ENCODE measurements at regions not wholly inside any gene's neighbourhood (a gene's known extent, or its start where the extent isn't known, plus 50 kb on each side); places are given as distances from the start of the nearest gene placed in this dataset.
A peak's percentile ranks its signal among the peaks of the same experiment; 100 is the strongest.

DNA sequence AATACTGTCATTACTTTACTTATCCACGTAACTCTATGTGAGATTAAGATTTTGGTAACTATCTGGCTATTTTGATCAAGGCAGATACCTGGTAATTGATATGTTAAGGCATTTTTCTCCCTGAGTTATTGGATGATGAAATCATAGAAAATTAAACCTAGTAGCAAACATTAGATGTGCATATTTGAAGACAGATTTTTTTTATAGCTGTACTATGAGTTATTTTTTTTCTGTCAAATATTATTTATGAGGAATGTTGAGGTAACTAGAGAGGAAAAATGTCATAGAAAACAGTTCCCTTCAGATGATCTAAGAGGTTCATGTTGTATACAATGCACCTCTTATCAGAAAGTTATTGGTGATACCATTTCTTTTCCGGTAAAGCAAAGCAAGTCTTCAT, 64.9 kb upstream of the SLC38A2 start:
- TF ChIP-seq POLR2A (IDR thresholded peaks at IDR 0.05; ENCODE audit: borderline replicate concordance, extremely low read depth, insufficient read depth, insufficient read length) (no peak), RAD21 (IDR thresholded peaks at IDR 0.05; ENCODE audit: low read depth) (no peak), ZNF274 (IDR thresholded peaks at IDR 0.05; ENCODE audit: low read depth, low read length) (no peak), SRF (IDR thresholded peaks at IDR 0.05; ENCODE audit: low read depth) (no peak), YY1 (IDR thresholded peaks at IDR 0.05; ENCODE audit: extremely low read depth, insufficient replicate concordance, low read depth, low read length) (no peak), CEBPB (IDR thresholded peaks at IDR 0.05; ENCODE audit: low read depth) (peak; percentile 9; the same call in 1 of the 2 replicates)
- TF ChIP-seq, protein P1, sequence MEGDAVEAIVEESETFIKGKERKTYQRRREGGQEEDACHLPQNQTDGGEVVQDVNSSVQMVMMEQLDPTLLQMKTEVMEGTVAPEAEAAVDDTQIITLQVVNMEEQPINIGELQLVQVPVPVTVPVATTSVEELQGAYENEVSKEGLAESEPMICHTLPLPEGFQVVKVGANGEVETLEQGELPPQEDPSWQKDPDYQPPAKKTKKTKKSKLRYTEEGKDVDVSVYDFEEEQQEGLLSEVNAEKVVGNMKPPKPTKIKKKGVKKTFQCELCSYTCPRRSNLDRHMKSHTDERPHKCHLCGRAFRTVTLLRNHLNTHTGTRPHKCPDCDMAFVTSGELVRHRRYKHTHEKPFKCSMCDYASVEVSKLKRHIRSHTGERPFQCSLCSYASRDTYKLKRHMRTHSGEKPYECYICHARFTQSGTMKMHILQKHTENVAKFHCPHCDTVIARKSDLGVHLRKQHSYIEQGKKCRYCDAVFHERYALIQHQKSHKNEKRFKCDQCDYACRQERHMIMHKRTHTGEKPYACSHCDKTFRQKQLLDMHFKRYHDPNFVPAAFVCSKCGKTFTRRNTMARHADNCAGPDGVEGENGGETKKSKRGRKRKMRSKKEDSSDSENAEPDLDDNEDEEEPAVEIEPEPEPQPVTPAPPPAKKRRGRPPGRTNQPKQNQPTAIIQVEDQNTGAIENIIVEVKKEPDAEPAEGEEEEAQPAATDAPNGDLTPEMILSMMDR (IDR thresholded peaks at IDR 0.05 in 2 of 3, conservative IDR thresholded peaks at IDR 0.05 in 1 of 3; ENCODE audit: borderline replicate concordance in 1 of 3, insufficient read depth in 1 of 3, low read depth in 2 of 3, low read length in 2 of 3) = no peak

All from HCT116 (cell line).